ENCODE measurements at regions not wholly inside any gene's neighbourhood (a gene's known extent, or its start where the extent isn't known, plus 50 kb on each side); places are given as distances from the start of the nearest gene placed in this dataset.

DNA sequence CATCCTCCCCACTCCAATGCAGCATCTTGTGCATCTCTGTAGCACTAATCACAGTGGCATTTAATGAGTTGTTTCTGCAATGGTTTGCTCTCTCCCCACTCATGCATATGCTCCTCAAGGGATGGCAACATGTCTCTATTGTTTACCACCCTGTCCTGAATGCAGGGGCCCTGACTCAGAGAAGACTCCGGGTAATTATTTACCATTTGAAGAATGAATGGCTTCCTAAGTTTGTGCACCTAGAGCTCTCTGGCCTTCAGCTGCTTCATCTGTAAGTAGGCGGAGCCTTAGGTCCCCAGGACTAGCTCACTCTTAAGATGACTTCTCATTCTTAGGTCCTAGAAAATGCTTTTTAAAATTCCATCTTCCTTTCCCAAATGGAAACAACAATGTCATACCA is 63.7 kb upstream of the IGSF21 start:
- no peaks in the 10 kb centered on the region for H3K9me3 Mint-ChIP-seq
- ChIA-PET POLR2A (no interaction called here), CTCF (no interaction called here)
- ATAC-seq (ENCODE audit: low read depth) (no peak), DNase-seq (no peak)
- no peak overlapping the region for H3K4me3 Mint-ChIP-seq
- no peak for TF ChIP-seq CTCF (IDR thresholded peaks at IDR 0.05)
- intact Hi-C loops (cut with micrococcal nuclease), result no loop called here
- no peaks in the 10 kb centered on the region for H3K36me3 Mint-ChIP-seq (ENCODE audit: low read depth)
- H3K27ac Mint-ChIP-seq, result no peak overlapping the region
- peaks cover 15% of the 10 kb centered on the region for H3K4me1 Mint-ChIP-seq
- peaks cover 15% of the 10 kb centered on the region for H3K27me3 Mint-ChIP-seq

DNA sequence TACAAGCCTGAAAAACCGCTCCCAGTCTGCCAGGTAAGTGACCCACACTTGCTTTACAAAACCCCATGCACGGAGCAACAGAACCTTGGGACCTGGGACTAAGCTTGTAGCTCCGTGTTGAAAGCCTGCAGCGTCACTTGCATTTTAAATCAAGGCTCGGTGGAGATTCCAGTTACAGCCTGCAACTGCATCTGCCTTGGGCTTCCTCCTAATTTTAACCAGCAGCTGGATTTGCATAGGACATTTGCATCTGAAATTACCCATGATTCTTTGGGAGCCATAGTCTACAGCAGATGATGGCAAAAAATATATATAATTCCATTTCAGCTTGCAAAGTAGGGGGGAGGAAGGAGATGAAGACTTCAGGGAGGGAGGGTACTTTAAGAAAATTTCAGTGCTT is 62.4 kb upstream of the IGSF21 start:
- ATAC-seq (ENCODE audit: low read depth), result no peak
- peaks cover 15% of the 10 kb centered on the region for H3K4me1 Mint-ChIP-seq
- no peak overlapping the region for H3K4me3 Mint-ChIP-seq
- POLR2A ChIA-PET, result no interaction called here
- peaks cover 15% of the 10 kb centered on the region for H3K27me3 Mint-ChIP-seq
- DNase-seq, result no peak
- CTCF ChIA-PET, result no interaction called here
- no peaks in the 10 kb centered on the region for H3K36me3 Mint-ChIP-seq (ENCODE audit: low read depth)
- peaks cover 3% of the 10 kb centered on the region for H3K9me3 Mint-ChIP-seq
- no peak for TF ChIP-seq CTCF (IDR thresholded peaks at IDR 0.05)
- no peak overlapping the region for H3K27ac Mint-ChIP-seq
- intact Hi-C loops (cut with micrococcal nuclease), result no loop called here

DNA sequence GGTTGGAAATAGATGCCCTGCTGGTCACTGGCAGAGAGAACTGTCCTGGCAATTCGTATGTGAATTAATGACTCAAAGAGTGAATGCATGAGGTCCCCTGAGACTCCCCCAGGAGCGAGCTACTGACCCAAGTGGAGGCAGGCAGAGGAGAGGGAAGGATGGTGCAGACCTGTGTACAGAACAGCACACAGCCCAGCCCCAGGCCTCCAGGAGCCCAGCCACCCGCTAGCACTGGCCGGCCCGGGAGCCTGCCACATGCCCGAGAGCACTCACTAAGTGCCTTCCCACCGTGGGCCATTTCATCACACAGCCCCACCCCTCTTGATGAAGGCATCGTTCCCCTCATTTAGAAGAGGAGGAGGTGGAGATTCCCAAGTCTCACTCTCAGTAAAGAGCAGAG is 62.0 kb upstream of the IGSF21 start:
- no peak for DNase-seq
- Mint-ChIP-seq H3K4me1 (peaks cover 15% of the 10 kb centered on the region), H3K9me3 (peaks cover 3% of the 10 kb centered on the region), H3K27me3 (peaks cover 15% of the 10 kb centered on the region), H3K36me3 (ENCODE audit: low read depth) (no peaks in the 10 kb centered on the region), H3K27ac (no peak overlapping the region), H3K4me3 (no peak overlapping the region)
- CTCF ChIA-PET, result no interaction called here
- TF ChIP-seq CTCF (IDR thresholded peaks at IDR 0.05), result no peak
- intact Hi-C loops (cut with micrococcal nuclease), result no loop called here
- POLR2A ChIA-PET, result no interaction called here
- ATAC-seq (ENCODE audit: low read depth), result no peak

- no peak overlapping the region for H3K27ac Mint-ChIP-seq
Observed at GRCh38 chr1:18047122-18047521, 60.5 kb upstream of the IGSF21 start.

DNA sequence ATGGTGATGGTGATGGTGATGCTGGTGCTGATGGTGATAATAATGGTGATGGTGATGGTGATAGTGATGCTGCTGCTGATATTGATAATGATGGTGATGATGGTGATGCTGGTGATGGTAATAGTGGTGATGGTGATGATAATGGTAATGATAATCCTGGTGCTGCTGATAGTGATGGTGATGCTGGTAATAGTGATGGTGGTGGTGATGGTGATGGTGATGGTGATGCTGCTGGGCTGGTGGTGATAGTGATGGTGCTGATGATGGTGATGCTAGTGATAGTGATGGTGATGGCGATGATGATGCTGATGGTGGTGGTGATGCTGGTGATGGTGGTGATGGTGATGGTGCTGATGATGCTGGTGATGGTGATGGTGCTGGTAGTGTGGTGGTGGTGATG is 58.4 kb upstream of the IGSF21 start:
- POLR2A ChIA-PET, result no interaction called here
- Mint-ChIP-seq H3K27me3 (peaks cover 5% of the 10 kb centered on the region), H3K27ac (no peak overlapping the region), H3K9me3 (peaks cover 3% of the 10 kb centered on the region), H3K4me1 (no peaks in the 10 kb centered on the region), H3K4me3 (no peak overlapping the region), H3K36me3 (ENCODE audit: low read depth) (no peaks in the 10 kb centered on the region)
- no peak for TF ChIP-seq CTCF (IDR thresholded peaks at IDR 0.05)
- intact Hi-C loops (cut with micrococcal nuclease), result no loop called here
- CTCF ChIA-PET, result no interaction called here
- ATAC-seq (ENCODE audit: low read depth) (no peak), DNase-seq (no peak)

More at GRCh38 chr1:18047122-18047521, 60.5 kb upstream of the IGSF21 start:
- H3K4me3 Mint-ChIP-seq, result no peak overlapping the region
- H3K9me3 Mint-ChIP-seq, result peaks cover 3% of the 10 kb centered on the region
- peaks cover 15% of the 10 kb centered on the region for H3K27me3 Mint-ChIP-seq
- CTCF ChIA-PET, result no interaction called here
- DNase-seq (no peak), ATAC-seq (ENCODE audit: low read depth) (no peak)
- H3K36me3 Mint-ChIP-seq (ENCODE audit: low read depth), result no peaks in the 10 kb centered on the region
- no peak for TF ChIP-seq CTCF (IDR thresholded peaks at IDR 0.05)
- POLR2A ChIA-PET, result no interaction called here
- intact Hi-C loops (cut with micrococcal nuclease), result no loop called here
- H3K4me1 Mint-ChIP-seq, result peaks cover 3% of the 10 kb centered on the region
